Neuronal stem cell (in vitro differentiated cells): ENCODE measurements at regions not wholly inside any gene's neighbourhood (a gene's known extent, or its start where the extent isn't known, plus 50 kb on each side); places are given as distances from the start of the nearest gene placed in this dataset.

Experiments
- DNase-seq: peaks from one replicate; pipeline ENCODE4 v3.0.0-alpha.2; 2013; ENCODE audit warnings: low spot score
- H2AFZ ChIP-seq: one replicate; pipeline ENCODE4 v1.6.1; 2013; ENCODE audit warnings: mild to moderate bottlenecking, low read length, inconsistent platforms
- H2AK5ac ChIP-seq: 2 replicates; pipeline ENCODE4 v1.6.1; 2013; ENCODE audit warnings: low read depth, mild to moderate bottlenecking, inconsistent platforms, low read length, moderate library complexity, mixed read lengths
- H2BK120ac ChIP-seq: 2 replicates; pipeline ENCODE4 v1.6.1; 2013; ENCODE audit warnings: low read depth, mild to moderate bottlenecking, inconsistent platforms, low read length, moderate library complexity, mixed read lengths
- H2BK12ac ChIP-seq: one replicate; pipeline ENCODE4 v1.6.1; 2013; ENCODE audit warnings: low read length, inconsistent platforms
- H2BK15ac ChIP-seq: 2 replicates; pipeline ENCODE4 v1.6.1; 2013; ENCODE audit warnings: mild to moderate bottlenecking, low read length, inconsistent platforms, mixed read lengths
- H2BK5ac ChIP-seq: one replicate; pipeline ENCODE4 v1.6.1; 2013; ENCODE audit warnings: inconsistent platforms, mild to moderate bottlenecking, low read length, moderate library complexity
- H3K14ac ChIP-seq: one replicate; pipeline ENCODE4 v1.6.1; 2013; ENCODE audit warnings: low read length, inconsistent platforms
- H3K18ac ChIP-seq: 2 replicates; pipeline ENCODE4 v1.6.1; 2013; ENCODE audit warnings: low read length, inconsistent platforms
- H3K23ac ChIP-seq: 2 replicates; pipeline ENCODE4 v1.6.1; 2013; ENCODE audit warnings: low read depth, mild to moderate bottlenecking, mixed read lengths, low read length, inconsistent platforms; ENCODE audit not compliant: poor library complexity
- H3K27ac ChIP-seq: replicated peaks from 3 replicates; pipeline ENCODE4 v1.5.1; 2013; ENCODE audit warnings: low read length, inconsistent platforms
- H3K27me3 ChIP-seq, 3 experiments: 2 replicates each; pipeline ENCODE4 v1.6.1; 2013; ENCODE audit warnings: low read length in 3 of 3, mild to moderate bottlenecking in 2 of 3, inconsistent platforms in 1 of 3, low read depth in 1 of 3, mixed read lengths in 1 of 3, moderate library complexity in 1 of 3; ENCODE audit not compliant: control insufficient read depth in 3 of 3, insufficient read depth in 3 of 3
- H3K36me3 ChIP-seq, 2 donors: replicated peaks in 1 of 2; 2 replicates each; pipeline ENCODE4 v1.6.1; 2013; ENCODE audit warnings: low read length in 2 of 2; ENCODE audit not compliant: control insufficient read depth in 2 of 2, insufficient read depth in 2 of 2
- H3K4ac ChIP-seq: 2 replicates; pipeline ENCODE4 v1.6.1; 2013; ENCODE audit warnings: inconsistent platforms, mild to moderate bottlenecking, low read length, moderate library complexity
- H3K4me1 ChIP-seq, 2 donors: 1 replicate in 1 of 2; 2 replicates in 1 of 2; pipeline ENCODE4 v1.6.1; 2013; ENCODE audit warnings: low read length in 2 of 2, low read depth in 1 of 2; ENCODE audit not compliant: control insufficient read depth in 2 of 2, insufficient read depth in 1 of 2
- H3K4me2 ChIP-seq: one replicate; pipeline ENCODE4 v1.6.1; 2013; ENCODE audit warnings: mild to moderate bottlenecking, low read length, inconsistent platforms; ENCODE audit not compliant: insufficient read depth, poor library complexity, severe bottlenecking
- H3K4me3 ChIP-seq, 2 donors: 2 replicates each; pipeline ENCODE4 v1.5.1; 2013; ENCODE audit warnings: low read length in 2 of 2, mild to moderate bottlenecking in 2 of 2, inconsistent platforms in 1 of 2, moderate library complexity in 1 of 2
- H3K79me1 ChIP-seq: one replicate; pipeline ENCODE4 v1.6.1; 2013; ENCODE audit warnings: low read depth, mild to moderate bottlenecking, inconsistent platforms, low read length, moderate library complexity
- H3K9ac ChIP-seq: one replicate; pipeline ENCODE4 v1.6.1; 2013; ENCODE audit warnings: mild to moderate bottlenecking, low read depth, low read length, inconsistent platforms; ENCODE audit not compliant: poor library complexity
- H3K9me3 ChIP-seq, 2 donors: replicated peaks in 1 of 2; 2 replicates each; pipeline versions ENCODE3 to v1.6.1; 2013; ENCODE audit warnings: low read length in 2 of 2, mild to moderate bottlenecking in 2 of 2, inconsistent platforms in 1 of 2, low read depth in 1 of 2, mixed read lengths in 1 of 2, moderate library complexity in 1 of 2; ENCODE audit not compliant: control insufficient read depth in 2 of 2, insufficient read depth in 1 of 2
- H4K8ac ChIP-seq: one replicate; pipeline ENCODE4 v1.6.1; 2013; ENCODE audit warnings: low read depth, mild to moderate bottlenecking, inconsistent platforms, low read length, moderate library complexity
- H4K91ac ChIP-seq: one replicate; pipeline ENCODE4 v1.6.1; 2013; ENCODE audit warnings: low read length, low read depth, mild to moderate bottlenecking, inconsistent platforms; ENCODE audit not compliant: poor library complexity
- WGBS, 2 donors: extraction: QIAGEN DNeasy Blood & Tissue Kit; methylation state at CpG; one replicate each; pipeline ENCODE4 v1.1.7; 2013; ENCODE audit warnings: missing lambda C conversion rate in 2 of 2, mixed read lengths in 1 of 2; ENCODE audit not compliant: insufficient read length in 2 of 2, insufficient replicate concordance in 1 of 2; ENCODE audit errors: extremely low coverage in 2 of 2; 5-methylcytosine and 5-hydroxymethylcytosine counted together

GRCh38 chr6:91166271-91167046, 579.6 kb upstream of the MAP3K7 start:
- Histone ChIP-seq H4K8ac (no peak overlapping the region), H3K4ac (no peak overlapping the region), H3K79me1 (no peaks in the 10 kb centered on the region), H2AK5ac (peak overlapping the region; percentile 75), H2BK120ac (no peak overlapping the region), H3K4me3 (no peak overlapping the region), H2BK12ac (no peak overlapping the region), H2BK5ac (no peak overlapping the region), H3K9ac (no peak overlapping the region), H2AFZ (no peak overlapping the region), H3K9me3 (no peaks in the 10 kb centered on the region), H4K91ac (no peak overlapping the region), H2BK15ac (no peak overlapping the region), H3K27ac (no peak overlapping the region), H3K14ac (no peak overlapping the region), H3K4me1 (peaks cover 3% of the 10 kb centered on the region in 2 donors), H3K36me3 (no peaks in the 10 kb centered on the region), H3K18ac (no peak overlapping the region), H3K4me2 (no peak overlapping the region), H3K27me3 (no peaks in the 10 kb centered on the region), H3K23ac (no peak overlapping the region)
- DNase-seq, result no peak
- WGBS, 2 donors, result no CpG with 5 or more reads among the region's 11 CpGs

GRCh38 chr6:91164105-91164504, 577.2 kb upstream of the MAP3K7 start:
- Histone ChIP-seq H3K4me1 (no peaks in the 10 kb centered on the region), H2BK12ac (no peak overlapping the region), H3K79me1 (no peaks in the 10 kb centered on the region), H2AFZ (no peak overlapping the region), H2BK15ac (no peak overlapping the region), H3K36me3 (no peaks in the 10 kb centered on the region), H3K14ac (no peak overlapping the region), H3K27me3 (no peaks in the 10 kb centered on the region), H4K91ac (no peak overlapping the region), H3K27ac (no peak overlapping the region), H3K18ac (no peak overlapping the region), H3K9me3 (no peaks in the 10 kb centered on the region), H2BK5ac (no peak overlapping the region), H3K4ac (no peak overlapping the region), H3K4me3 (no peak overlapping the region), H2BK120ac (no peak overlapping the region), H3K23ac (no peak overlapping the region), H2AK5ac (no peak overlapping the region), H3K9ac (no peak overlapping the region), H4K8ac (no peak overlapping the region), H3K4me2 (no peak overlapping the region)
- WGBS, 2 donors, result no CpG with 5 or more reads among the region's 7 CpGs
- no peak for DNase-seq

- Histone ChIP-seq H3K9me3 (no peaks in the 10 kb centered on the region), H2BK5ac (no peak overlapping the region), H2BK120ac (no peak overlapping the region), H3K23ac (no peak overlapping the region), H3K9ac (no peak overlapping the region), H2BK12ac (no peak overlapping the region), H3K27me3 (no peaks in the 10 kb centered on the region), H3K27ac (no peak overlapping the region), H3K36me3 (no peaks in the 10 kb centered on the region), H2BK15ac (no peak overlapping the region), H3K4me1 (no peaks in the 10 kb centered on the region), H3K4me2 (no peak overlapping the region), H2AFZ (no peak overlapping the region), H3K4ac (no peak overlapping the region), H4K8ac (no peak overlapping the region), H3K14ac (no peak overlapping the region), H3K79me1 (no peaks in the 10 kb centered on the region), H3K4me3 (no peak overlapping the region), H3K18ac (no peak overlapping the region), H2AK5ac (no peak overlapping the region), H4K91ac (no peak overlapping the region)
- WGBS, 2 donors, result no CpG with 5 or more reads among the region's 7 CpGs
- no peak for DNase-seq
Measured at GRCh38 chr6:91161246-91161645, 574.4 kb upstream of the MAP3K7 start.

GRCh38 chr6:91155129-91155785, 568.4 kb upstream of the MAP3K7 start:
- no peak overlapping the region for H3K4me3 ChIP-seq
- H2BK12ac ChIP-seq, result no peak overlapping the region
- no peak overlapping the region for H3K4ac ChIP-seq
- no peak overlapping the region for H2AFZ ChIP-seq
- H3K4me1 ChIP-seq, result no peaks in the 10 kb centered on the region
- no peaks in the 10 kb centered on the region for H3K27me3 ChIP-seq
- no peak overlapping the region for H4K8ac ChIP-seq
- H3K4me2 ChIP-seq, result no peak overlapping the region
- H3K36me3 ChIP-seq, result no peaks in the 10 kb centered on the region
- no peak overlapping the region for H3K23ac ChIP-seq
- WGBS, 2 donors, result no CpG with 5 or more reads among the region's 5 CpGs
- H4K91ac ChIP-seq, result no peak overlapping the region
- no peak overlapping the region for H3K18ac ChIP-seq
- no peak overlapping the region for H3K9ac ChIP-seq
- no peak overlapping the region for H3K14ac ChIP-seq
- H3K27ac ChIP-seq, result no peak overlapping the region
- H2BK15ac ChIP-seq, result no peak overlapping the region
- no peaks in the 10 kb centered on the region for H3K79me1 ChIP-seq
- no peak overlapping the region for H2BK120ac ChIP-seq
- no peak overlapping the region for H2BK5ac ChIP-seq
- H2AK5ac ChIP-seq, result no peak overlapping the region
- no peak for DNase-seq
- H3K9me3 ChIP-seq, result no peaks in the 10 kb centered on the region
